CD14-positive monocyte (primary cell): ENCODE measurements at regions not wholly inside any gene's neighbourhood (a gene's known extent, or its start where the extent isn't known, plus 50 kb on each side); places are given as distances from the start of the nearest gene placed in this dataset.

ENCODE experiments used
- DNase-seq, 3 donors: peaks; one replicate each; pipeline ENCODE4 v3.0.0-alpha.2; 2011 to 2022
- H2AFZ ChIP-seq: 2 replicates; pipeline ENCODE4 v1.6.0; 2012; ENCODE audit warnings: mild to moderate bottlenecking, low read depth, low read length, inconsistent platforms; ENCODE audit not compliant: insufficient read depth, poor library complexity, severe bottlenecking
- H3K27ac ChIP-seq, 2 donors: 1 replicate in 1 of 2; 2 replicates in 1 of 2; pipeline ENCODE4 v1.5.1; 2012 to 2013; ENCODE audit warnings: low read length in 2 of 2, control low read depth in 1 of 2, inconsistent platforms in 1 of 2, low read depth in 1 of 2, mild to moderate bottlenecking in 1 of 2
- H3K27me3 ChIP-seq, 2 donors: one replicate each; pipeline versions ENCODE4 v1.6.0 to v1.6.1; 2011 to 2013; ENCODE audit warnings: low read length in 2 of 2; ENCODE audit not compliant: control insufficient read depth in 2 of 2, insufficient read depth in 2 of 2
- H3K36me3 ChIP-seq, 2 donors: replicated peaks in 1 of 2; 1 replicate in 1 of 2; 2 replicates in 1 of 2; pipeline versions ENCODE4 v1.5.1 to v1.6.1; 2012 to 2013; ENCODE audit warnings: low read length in 2 of 2, control low read depth in 1 of 2, inconsistent platforms in 1 of 2, mild to moderate bottlenecking in 1 of 2; ENCODE audit not compliant: insufficient read depth in 2 of 2, control insufficient read depth in 1 of 2
- H3K4me1 ChIP-seq, 2 donors: 1 replicate in 1 of 2; 2 replicates in 1 of 2; pipeline versions ENCODE4 v1.5.1 to v1.6.1; 2012 to 2013; ENCODE audit warnings: low read length in 2 of 2, control low read depth in 1 of 2, inconsistent platforms in 1 of 2, mild to moderate bottlenecking in 1 of 2, moderate library complexity in 1 of 2; ENCODE audit not compliant: insufficient read depth in 2 of 2, control insufficient read depth in 1 of 2
- H3K4me2 ChIP-seq: replicated peaks from 2 replicates; pipeline ENCODE3; 2012; ENCODE audit warnings: low read length, moderate library complexity, mild to moderate bottlenecking; ENCODE audit not compliant: poor library complexity, severe bottlenecking; ENCODE audit errors: extremely low read depth
- H3K4me3 ChIP-seq, 3 experiments: fragments of 200-600 bp in 1 of 3; sonication (generic) in 1 of 3; replicated peaks in 1 of 3; 1 replicate in 2 of 3; 2 replicates in 1 of 3; pipeline ENCODE4 v1.5.1; 2011 to 2013; ENCODE audit warnings: low read length in 3 of 3, mild to moderate bottlenecking in 3 of 3, control low read depth in 2 of 3, low read depth in 2 of 3, inconsistent platforms in 1 of 3, moderate library complexity in 1 of 3
- H3K79me2 ChIP-seq: 2 replicates; pipeline ENCODE4 v1.6.0; 2012; ENCODE audit warnings: mild to moderate bottlenecking, control low read depth, inconsistent platforms, low read length, moderate library complexity; ENCODE audit not compliant: insufficient read depth
- H3K9ac ChIP-seq: 2 replicates; pipeline ENCODE4 v1.6.0; 2017; ENCODE audit warnings: low read length, mild to moderate bottlenecking; ENCODE audit not compliant: insufficient read depth, poor library complexity, severe bottlenecking
- H3K9me3 ChIP-seq, 2 donors: replicated peaks in 1 of 2; 1 replicate in 1 of 2; 2 replicates in 1 of 2; pipeline versions ENCODE4 v1.5.1 to v1.6.1; 2012 to 2013; ENCODE audit warnings: low read length in 2 of 2, control low read depth in 1 of 2; ENCODE audit not compliant: control insufficient read depth in 1 of 2, insufficient read depth in 1 of 2
- H4K20me1 ChIP-seq: 2 replicates; pipeline ENCODE4 v1.6.0; 2012; ENCODE audit warnings: mild to moderate bottlenecking, low read length, control low read depth, moderate library complexity; ENCODE audit not compliant: insufficient read depth
- H3K27ac Mint-ChIP-seq, 7 donors: one replicate each; pipeline ENCODE4 v1.8.0; 2020; ENCODE audit warnings: mild to moderate bottlenecking in 7 of 7, mixed read lengths in 7 of 7, moderate library complexity in 6 of 7, inconsistent platforms in 2 of 7
- H3K27me3 Mint-ChIP-seq, 3 donors: one replicate each; pipeline ENCODE4 v1.8.0; 2021 to 2022; ENCODE audit warnings: low read depth in 3 of 3, mild to moderate bottlenecking in 3 of 3, mixed read lengths in 3 of 3, moderate library complexity in 3 of 3, inconsistent platforms in 1 of 3
- H3K36me3 Mint-ChIP-seq, 2 donors: one replicate each; pipeline ENCODE4 v1.8.0; 2020; ENCODE audit warnings: mixed read lengths in 2 of 2, inconsistent platforms in 1 of 2, mild to moderate bottlenecking in 1 of 2
- H3K4me1 Mint-ChIP-seq: one replicate; pipeline ENCODE4 v1.8.0; 2020; ENCODE audit warnings: mild to moderate bottlenecking, mixed read lengths
- H3K4me3 Mint-ChIP-seq, 2 donors: one replicate each; pipeline ENCODE4 v1.8.0; 2020; ENCODE audit warnings: mild to moderate bottlenecking in 2 of 2, mixed read lengths in 2 of 2, moderate library complexity in 1 of 2
- H3K9me3 Mint-ChIP-seq, 7 donors: one replicate each; pipeline ENCODE4 v1.8.0; 2020 to 2022; ENCODE audit warnings: mixed read lengths in 7 of 7, mild to moderate bottlenecking in 6 of 7, moderate library complexity in 6 of 7, inconsistent platforms in 2 of 7
- CTCF ChIP-seq: fragments of 200-600 bp; IDR thresholded peaks from one replicate; pipeline ENCODE4 v1.8.0; 2022; ENCODE audit warnings: antibody characterized with exemption, mild to moderate bottlenecking
- WGBS: methylation state at CpG from one replicate; pipeline ENCODE4 v1.1.5; 2013; ENCODE audit warnings: missing lambda C conversion rate; ENCODE audit not compliant: insufficient coverage; 5-methylcytosine and 5-hydroxymethylcytosine counted together
- intact Hi-C, 2 donors: fragments of 100-400 bp; cut with micrococcal nuclease; formaldehyde crosslinking; loops; one replicate each; pipeline versions ENCODE4 v1.15.0 to v1.15.1; 2023

- H3K36me3 ChIP-seq, result no peaks in the 10 kb centered on the region
- H3K4me3 ChIP-seq, result no peak overlapping the region
- H3K4me1 Mint-ChIP-seq, result peaks cover 40% of the 10 kb centered on the region
- no peak overlapping the region for H3K27ac ChIP-seq
- H3K9me3 ChIP-seq, result no peaks in the 10 kb centered on the region
- TF ChIP-seq CTCF, result no peak
- H3K9ac ChIP-seq, result no peak overlapping the region
- H3K27me3 Mint-ChIP-seq, result peaks cover 0 to 1% (median 0%) of the 10 kb centered on the region in 3 donors
- peaks cover 37 to 42% of the 10 kb centered on the region in 2 donors for H3K4me1 ChIP-seq
- no peaks in the 10 kb centered on the region for H4K20me1 ChIP-seq
- H3K27ac Mint-ChIP-seq, result no peak overlapping the region
- no peak overlapping the region for H2AFZ ChIP-seq
- no peaks in the 10 kb centered on the region for H3K27me3 ChIP-seq
- no peak overlapping the region for H3K4me3 Mint-ChIP-seq
- intact Hi-C loops, result loop anchor here (5.0 to 10.0 kb wide), 4 partner anchors 45 to 195 kb away; partner anchors contain the start of gene ELOVL5 (in 1 of the 2)
- H3K36me3 Mint-ChIP-seq, result no peaks in the 10 kb centered on the region
- no peaks in the 10 kb centered on the region for H3K79me2 ChIP-seq
- H3K9me3 Mint-ChIP-seq, result no peaks in the 10 kb centered on the region
- no peak for DNase-seq
- no peak overlapping the region for H3K4me2 ChIP-seq
Observed at GRCh38 chr6:53439556-53439955, 90.8 kb upstream of the ELOVL5 start.

- H3K27me3 Mint-ChIP-seq, result peaks cover 0 to 1% (median 0%) of the 10 kb centered on the region in 3 donors
- H3K4me3 Mint-ChIP-seq, result no peak overlapping the region
- H4K20me1 ChIP-seq, result no peaks in the 10 kb centered on the region
- H3K9me3 Mint-ChIP-seq, result no peaks in the 10 kb centered on the region
- H3K4me1 Mint-ChIP-seq, result peaks cover 52% of the 10 kb centered on the region
- TF ChIP-seq CTCF, result peak; percentile 67
- peak; percentile 38 to 77 (median 73) for DNase-seq
- no peak overlapping the region for H3K9ac ChIP-seq
- no peaks in the 10 kb centered on the region for H3K79me2 ChIP-seq
- no peak overlapping the region for H3K4me3 ChIP-seq
- H3K4me2 ChIP-seq, result no peak overlapping the region
- H3K27me3 ChIP-seq, result no peaks in the 10 kb centered on the region
- 31% methylated on average over 2 of the region's 5 CpGs for WGBS
- peak overlapping the region in 1 of 2 donors; percentile 69 for H3K27ac ChIP-seq
- peak overlapping the region; percentile 41 for H2AFZ ChIP-seq
- intact Hi-C loops, result loop anchor here (5.0 to 10.0 kb wide), 4 partner anchors 47 to 193 kb away; partner anchors contain the start of gene ELOVL5 (in 1 of the 2)
- no peaks in the 10 kb centered on the region for H3K36me3 Mint-ChIP-seq
- no peaks in the 10 kb centered on the region for H3K9me3 ChIP-seq
- peaks cover 46 to 55% of the 10 kb centered on the region in 2 donors for H3K4me1 ChIP-seq
- H3K36me3 ChIP-seq, result no peaks in the 10 kb centered on the region
- peak overlapping the region; percentile 25 to 92 (median 53) for H3K27ac Mint-ChIP-seq
Observed at GRCh38 chr6:53437557-53438202, 88.9 kb upstream of the ELOVL5 start.
